Colonic mucosa (tissue), 4 donors: ENCODE measurements at regions not wholly inside any gene's neighbourhood (a gene's known extent, or its start where the extent isn't known, plus 50 kb on each side); places are given as distances from the start of the nearest gene placed in this dataset.

Source experiments
- DNase-seq: peaks from one replicate; pipeline ENCODE4 v3.0.0-alpha.2; 2020
- H3K27ac ChIP-seq: fragments of 200-600 bp; one replicate; pipeline ENCODE4 v1.8.0; 2021
- H3K27me3 ChIP-seq: fragments of 200-600 bp; one replicate; pipeline ENCODE4 v1.8.0; 2021
- H3K36me3 ChIP-seq: fragments of 200-600 bp; one replicate; pipeline ENCODE4 v1.8.0; 2021
- H3K4me1 ChIP-seq: fragments of 200-600 bp; one replicate; pipeline ENCODE4 v1.8.0; 2021; ENCODE audit warnings: mild to moderate bottlenecking
- H3K4me3 ChIP-seq: fragments of 200-600 bp; one replicate; pipeline ENCODE4 v1.8.0; 2021
- H3K9ac ChIP-seq, 2 donors: one replicate each; pipeline ENCODE4 v1.7.0; 2013; ENCODE audit warnings: control low read depth in 2 of 2, low read depth in 2 of 2, low read length in 2 of 2
- H3K9me3 ChIP-seq: fragments of 200-600 bp; one replicate; pipeline ENCODE4 v1.8.0; 2021
- CTCF ChIP-seq: fragments of 200-600 bp; IDR thresholded peaks from one replicate; pipeline ENCODE4 v1.8.0; 2022; ENCODE audit warnings: antibody characterized with exemption, mild to moderate bottlenecking
- intact Hi-C: fragments of 100-400 bp; cut with DNase I; formaldehyde crosslinking; loops from one replicate; pipeline ENCODE4 v1.14.1; 2022
- donor health status: healthy.
- donor health status: DM: no; HTN: no; CAD: no.
- donor health status: DM: no; HTN: no; CAD: no.

- H3K4me3 ChIP-seq, result no peak overlapping the region
- no peaks in the 10 kb centered on the region for H3K27me3 ChIP-seq
- TF ChIP-seq CTCF, result no peak
- intact Hi-C loops, result no loop called here
- no peak overlapping the region for H3K27ac ChIP-seq
- H3K4me1 ChIP-seq, result no peaks in the 10 kb centered on the region
- no peak overlapping the region for H3K9ac ChIP-seq
- DNase-seq, result no peak
- H3K9me3 ChIP-seq, result no peaks in the 10 kb centered on the region
- H3K36me3 ChIP-seq, result no peaks in the 10 kb centered on the region
These were observed 221.5 kb downstream of the INHBA start for GRCh38 chr7:41481353-41481752.

- H3K9ac ChIP-seq, result no peak overlapping the region
- DNase-seq, result no peak
- no peaks in the 10 kb centered on the region for H3K27me3 ChIP-seq
- no peaks in the 10 kb centered on the region for H3K9me3 ChIP-seq
- intact Hi-C loops, result no loop called here
- no peaks in the 10 kb centered on the region for H3K36me3 ChIP-seq
- no peak overlapping the region for H3K27ac ChIP-seq
- TF ChIP-seq CTCF, result no peak
- H3K4me1 ChIP-seq, result no peaks in the 10 kb centered on the region
- H3K4me3 ChIP-seq, result no peak overlapping the region
These were observed 224.7 kb downstream of the INHBA start for GRCh38 chr7:41478187-41478586.

- Histone ChIP-seq H3K27ac (no peak overlapping the region), H3K27me3 (no peaks in the 10 kb centered on the region), H3K4me1 (no peaks in the 10 kb centered on the region), H3K9me3 (no peaks in the 10 kb centered on the region), H3K9ac (no peak overlapping the region), H3K4me3 (no peak overlapping the region), H3K36me3 (no peaks in the 10 kb centered on the region)
- TF ChIP-seq CTCF, result no peak
- intact Hi-C loops, result no loop called here
- DNase-seq, result no peak
These were observed 226.5 kb downstream of the INHBA start for GRCh38 chr7:41476460-41476803.

GRCh38 chr7:41475801-41476459, 227.0 kb downstream of the INHBA start:
- Histone ChIP-seq H3K4me1 (no peaks in the 10 kb centered on the region), H3K27ac (no peak overlapping the region), H3K27me3 (no peaks in the 10 kb centered on the region), H3K9me3 (no peaks in the 10 kb centered on the region), H3K9ac (no peak overlapping the region), H3K36me3 (no peaks in the 10 kb centered on the region), H3K4me3 (no peak overlapping the region)
- intact Hi-C loops, result no loop called here
- TF ChIP-seq CTCF, result no peak
- DNase-seq, result no peak

GRCh38 chr7:41472427-41473125, 230.3 kb downstream of the INHBA start:
- Histone ChIP-seq H3K9me3 (no peaks in the 10 kb centered on the region), H3K27ac (no peak overlapping the region), H3K4me1 (no peaks in the 10 kb centered on the region), H3K4me3 (no peak overlapping the region), H3K27me3 (no peaks in the 10 kb centered on the region), H3K36me3 (no peaks in the 10 kb centered on the region), H3K9ac (no peak overlapping the region)
- intact Hi-C loops, result no loop called here
- no peak for DNase-seq
- TF ChIP-seq CTCF, result no peak
